ENCODE measurements at regions not wholly inside any gene's neighbourhood (a gene's known extent, or its start where the extent isn't known, plus 50 kb on each side); places are given as distances from the start of the nearest gene placed in this dataset.
A peak's percentile ranks its signal among the peaks of the same experiment; 100 is the strongest.

- peak; percentile 6 for DNase-seq
Observed at GRCh38 chr2:239756790-239757760, 268.1 kb downstream of the NDUFA10 start.

- DNase-seq = no peak
Observed at GRCh38 chr2:239756031-239756789, 268.9 kb downstream of the NDUFA10 start.

- DNase-seq = no peak
Observed at GRCh38 chr2:239753401-239753837, 271.7 kb downstream of the NDUFA10 start.

GRCh38 chr2:239752951-239753350, 272.2 kb downstream of the NDUFA10 start:
- no peak for DNase-seq

GRCh38 chr2:239751679-239752355, 273.3 kb downstream of the NDUFA10 start:
- DNase-seq = peak; percentile 27

GRCh38 chr2:239750929-239751678, 274.0 kb downstream of the NDUFA10 start:
- no peak for DNase-seq

- DNase-seq = no peak
Observed at GRCh38 chr2:239750045-239750835, 274.9 kb downstream of the NDUFA10 start.

GRCh38 chr2:239749272-239749873, 275.8 kb downstream of the NDUFA10 start:
- DNase-seq = no peak

- DNase-seq = no peak
Observed at GRCh38 chr2:239748811-239749210, 276.3 kb downstream of the NDUFA10 start.

GRCh38 chr2:239747771-239748170, 277.4 kb downstream of the NDUFA10 start:
- no peak for DNase-seq

GRCh38 chr2:239747274-239747673, 277.9 kb downstream of the NDUFA10 start:
- DNase-seq = no peak

GRCh38 chr2:239746559-239747246, 278.4 kb downstream of the NDUFA10 start:
- no peak for DNase-seq

- no peak for DNase-seq
Observed at GRCh38 chr2:239745386-239746227, 279.5 kb downstream of the NDUFA10 start.

- DNase-seq = no peak
Observed at GRCh38 chr2:239744706-239745340, 280.3 kb downstream of the NDUFA10 start.

- no peak for DNase-seq
Observed at GRCh38 chr2:239743206-239743605, 281.9 kb downstream of the NDUFA10 start.

GRCh38 chr2:239742377-239742776, 282.8 kb downstream of the NDUFA10 start:
- DNase-seq = no peak

- DNase-seq = no peak
Observed at GRCh38 chr2:239739206-239739605, 285.9 kb downstream of the NDUFA10 start.

GRCh38 chr2:239738159-239738558, 287.0 kb downstream of the NDUFA10 start:
- DNase-seq = no peak

- no peak for DNase-seq
Observed at GRCh38 chr2:239737144-239737463, 288.0 kb downstream of the NDUFA10 start.
